ENCODE measurements at regions not wholly inside any gene's neighbourhood (a gene's known extent, or its start where the extent isn't known, plus 50 kb on each side); places are given as distances from the start of the nearest gene placed in this dataset.

GRCh38 chr6:82744286-82745015, 321.2 kb downstream of the UBE3D start:
- no peak for DNase-seq (ENCODE audit: low read depth, low spot score)
- Mint-ChIP-seq H3K4me3 (no peak overlapping the region), H3K4me1 (peaks cover 25% of the 10 kb centered on the region), H3K27ac (ENCODE audit: unreplicated experiment) (no peak overlapping the region), H3K36me3 (ENCODE audit: low read depth) (no peaks in the 10 kb centered on the region), H3K27me3 (ENCODE audit: low read depth) (no peaks in the 10 kb centered on the region), H3K9me3 (no peaks in the 10 kb centered on the region)
- TF ChIP-seq CTCF (conservative IDR thresholded peaks at IDR 0.05) = no peak

DNA sequence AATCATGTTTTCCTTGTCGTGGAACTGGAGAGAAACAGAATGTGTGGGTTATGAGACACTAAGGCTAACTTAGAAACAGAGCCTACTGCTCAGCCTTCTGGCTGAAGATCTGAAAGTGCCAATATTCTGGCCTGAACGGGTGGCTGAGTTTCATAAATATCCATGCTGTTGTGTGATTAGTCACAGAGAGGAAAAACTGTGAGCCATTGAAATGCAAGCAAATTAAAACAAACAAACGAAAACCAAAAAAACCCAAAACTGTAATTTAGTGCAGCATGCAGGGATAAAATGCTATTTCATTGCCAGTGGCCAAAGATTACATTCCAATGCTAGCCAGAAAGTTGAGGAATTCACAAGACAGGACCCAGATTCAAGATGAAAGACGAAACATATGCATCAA, 315.1 kb downstream of the UBE3D start:
- Mint-ChIP-seq H3K4me1 (no peaks in the 10 kb centered on the region), H3K9me3 (peaks cover 3% of the 10 kb centered on the region), H3K36me3 (ENCODE audit: low read depth) (peaks cover under 1% of the 10 kb centered on the region), H3K27me3 (ENCODE audit: low read depth) (no peaks in the 10 kb centered on the region), H3K27ac (ENCODE audit: unreplicated experiment) (no peak overlapping the region), H3K4me3 (no peak overlapping the region)
- no peak for DNase-seq (ENCODE audit: low read depth, low spot score)
- no peak for TF ChIP-seq CTCF (conservative IDR thresholded peaks at IDR 0.05)

GRCh38 chr6:82751718-82752117, 313.9 kb downstream of the UBE3D start:
- H3K27me3 Mint-ChIP-seq (ENCODE audit: low read depth) = no peaks in the 10 kb centered on the region
- peaks cover 3% of the 10 kb centered on the region for H3K9me3 Mint-ChIP-seq
- DNase-seq (ENCODE audit: low read depth, low spot score) = no peak
- TF ChIP-seq CTCF (conservative IDR thresholded peaks at IDR 0.05) = no peak
- H3K36me3 Mint-ChIP-seq (ENCODE audit: low read depth) = peaks cover 2% of the 10 kb centered on the region
- no peak overlapping the region for H3K4me3 Mint-ChIP-seq
- no peaks in the 10 kb centered on the region for H3K4me1 Mint-ChIP-seq
- no peak overlapping the region for H3K27ac Mint-ChIP-seq (ENCODE audit: unreplicated experiment)

DNA sequence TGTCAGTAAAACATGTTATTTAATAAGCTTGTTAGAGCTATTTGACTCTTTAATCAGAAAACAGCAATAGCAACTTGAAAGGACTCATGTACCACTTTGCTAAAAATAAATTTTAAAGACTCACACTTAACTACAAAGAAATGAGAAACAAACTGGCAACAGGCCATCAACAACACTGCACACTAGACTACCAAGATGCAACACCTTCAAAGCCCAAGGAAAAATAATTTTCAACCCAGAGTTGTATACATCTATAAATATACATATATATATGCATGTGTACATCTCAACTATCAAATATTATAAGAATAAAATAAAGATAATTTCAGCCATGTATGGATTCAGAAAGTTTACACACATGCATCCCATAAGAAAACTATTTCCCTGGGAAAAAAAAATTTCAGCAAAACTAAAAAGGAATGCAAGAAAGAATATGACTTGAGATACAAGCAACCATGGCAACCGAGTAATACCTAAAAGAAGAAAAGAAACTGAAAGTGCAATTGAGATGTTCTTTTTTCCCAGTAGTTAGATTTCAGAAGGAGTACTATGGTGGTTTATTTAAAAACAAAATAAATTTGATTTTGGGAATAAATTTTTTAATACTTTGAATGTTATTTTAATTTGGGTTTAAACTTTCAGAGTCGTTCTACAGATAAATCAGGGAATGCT, 303.8 kb downstream of the UBE3D start:
- Mint-ChIP-seq H3K36me3 (ENCODE audit: low read depth) (no peaks in the 10 kb centered on the region), H3K4me1 (no peaks in the 10 kb centered on the region), H3K27ac (ENCODE audit: unreplicated experiment) (no peak overlapping the region), H3K27me3 (ENCODE audit: low read depth) (no peaks in the 10 kb centered on the region), H3K4me3 (no peak overlapping the region), H3K9me3 (peaks cover 4% of the 10 kb centered on the region)
- DNase-seq (ENCODE audit: low read depth, low spot score) = no peak
- TF ChIP-seq CTCF (conservative IDR thresholded peaks at IDR 0.05) = no peak

DNA sequence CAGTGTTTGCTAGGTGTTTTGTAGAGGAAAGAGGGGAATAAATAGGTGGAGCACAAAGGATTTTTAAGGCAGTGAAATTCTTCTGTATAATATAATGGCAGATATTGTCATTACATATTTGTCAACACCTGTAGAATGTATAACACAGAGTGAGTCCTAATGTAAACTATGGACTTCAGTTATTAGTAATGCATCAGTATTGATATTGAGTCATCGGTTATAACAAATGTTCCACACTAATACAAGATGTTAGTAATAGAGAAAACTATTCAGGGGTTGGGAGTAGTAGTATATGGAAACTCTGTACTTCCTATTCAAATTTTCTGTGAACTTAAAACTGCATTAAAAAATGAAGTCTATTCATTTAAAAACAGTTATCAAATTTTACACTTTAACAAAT, 299.2 kb downstream of the UBE3D start:
- no peak for TF ChIP-seq CTCF (conservative IDR thresholded peaks at IDR 0.05)
- no peaks in the 10 kb centered on the region for H3K36me3 Mint-ChIP-seq (ENCODE audit: low read depth)
- H3K4me3 Mint-ChIP-seq = no peak overlapping the region
- DNase-seq (ENCODE audit: low read depth, low spot score) = no peak
- no peaks in the 10 kb centered on the region for H3K4me1 Mint-ChIP-seq
- peaks cover 3% of the 10 kb centered on the region for H3K9me3 Mint-ChIP-seq
- no peak overlapping the region for H3K27ac Mint-ChIP-seq (ENCODE audit: unreplicated experiment)
- H3K27me3 Mint-ChIP-seq (ENCODE audit: low read depth) = no peaks in the 10 kb centered on the region

All from neural crest cell (in vitro differentiated cells).